ENCODE measurements at regions not wholly inside any gene's neighbourhood (a gene's known extent, or its start where the extent isn't known, plus 50 kb on each side); places are given as distances from the start of the nearest gene placed in this dataset.

GRCh38 chr11:29449281-29450074 is 567.4 kb downstream of the KCNA4 start:
- TF ChIP-seq, protein P1, sequence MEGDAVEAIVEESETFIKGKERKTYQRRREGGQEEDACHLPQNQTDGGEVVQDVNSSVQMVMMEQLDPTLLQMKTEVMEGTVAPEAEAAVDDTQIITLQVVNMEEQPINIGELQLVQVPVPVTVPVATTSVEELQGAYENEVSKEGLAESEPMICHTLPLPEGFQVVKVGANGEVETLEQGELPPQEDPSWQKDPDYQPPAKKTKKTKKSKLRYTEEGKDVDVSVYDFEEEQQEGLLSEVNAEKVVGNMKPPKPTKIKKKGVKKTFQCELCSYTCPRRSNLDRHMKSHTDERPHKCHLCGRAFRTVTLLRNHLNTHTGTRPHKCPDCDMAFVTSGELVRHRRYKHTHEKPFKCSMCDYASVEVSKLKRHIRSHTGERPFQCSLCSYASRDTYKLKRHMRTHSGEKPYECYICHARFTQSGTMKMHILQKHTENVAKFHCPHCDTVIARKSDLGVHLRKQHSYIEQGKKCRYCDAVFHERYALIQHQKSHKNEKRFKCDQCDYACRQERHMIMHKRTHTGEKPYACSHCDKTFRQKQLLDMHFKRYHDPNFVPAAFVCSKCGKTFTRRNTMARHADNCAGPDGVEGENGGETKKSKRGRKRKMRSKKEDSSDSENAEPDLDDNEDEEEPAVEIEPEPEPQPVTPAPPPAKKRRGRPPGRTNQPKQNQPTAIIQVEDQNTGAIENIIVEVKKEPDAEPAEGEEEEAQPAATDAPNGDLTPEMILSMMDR (IDR thresholded peaks at IDR 0.05), result no peak
- TF ChIP-seq POLR2AphosphoS5 (IDR thresholded peaks at IDR 0.05; ENCODE audit: low read depth, low read length) (no peak), CHD2 (IDR thresholded peaks at IDR 0.05; ENCODE audit: low read length, partially characterized antibody) (no peak), FOXM1 (IDR thresholded peaks at IDR 0.05; ENCODE audit: low read depth) (no peak), ZBTB33 (IDR thresholded peaks at IDR 0.05; ENCODE audit: borderline replicate concordance, low read depth) (no peak)
